NCI-H1436 treated with DMSO at 0.1 percent for 48 hours (cell line): ENCODE measurements at regions not wholly inside any gene's neighbourhood (a gene's known extent, or its start where the extent isn't known, plus 50 kb on each side); places are given as distances from the start of the nearest gene placed in this dataset.

Experiments used
- DNase-seq: peaks from one replicate; lab custom pipeline; 2025; lab: John Stamatoyannopoulos, UW

GRCh38 chr22:27472975-27473374 is 328.6 kb downstream of the MN1 start:
- DNase-seq: no peak

- no peak for DNase-seq
Observed at GRCh38 chr22:27473533-27473932, 328.0 kb downstream of the MN1 start.

- no peak for DNase-seq
Observed at GRCh38 chr22:27474112-27474571, 327.4 kb downstream of the MN1 start.

- DNase-seq: no peak
Observed at GRCh38 chr22:27474711-27475547, 326.6 kb downstream of the MN1 start.

- no peak for DNase-seq
Observed at GRCh38 chr22:27475548-27475897, 326.0 kb downstream of the MN1 start.

- no peak for DNase-seq
Observed at GRCh38 chr22:27476318-27476717, 325.2 kb downstream of the MN1 start.

GRCh38 chr22:27476729-27477128 is 324.8 kb downstream of the MN1 start:
- no peak for DNase-seq

GRCh38 chr22:27477171-27477570 is 324.4 kb downstream of the MN1 start:
- DNase-seq: no peak

- DNase-seq: no peak
Observed at GRCh38 chr22:27480487-27480886, 321.1 kb downstream of the MN1 start.

- DNase-seq: no peak
Observed at GRCh38 chr22:27482402-27482801, 319.2 kb downstream of the MN1 start.

GRCh38 chr22:27483095-27483785 is 318.3 kb downstream of the MN1 start:
- DNase-seq: no peak

GRCh38 chr22:27485842-27486241 is 315.7 kb downstream of the MN1 start:
- no peak for DNase-seq

- DNase-seq: no peak
Observed at GRCh38 chr22:27487600-27488452, 313.7 kb downstream of the MN1 start.

GRCh38 chr22:27488456-27489177 is 312.9 kb downstream of the MN1 start:
- no peak for DNase-seq

GRCh38 chr22:27489178-27489675 is 312.3 kb downstream of the MN1 start:
- no peak for DNase-seq

- no peak for DNase-seq
Observed at GRCh38 chr22:27490080-27490479, 311.5 kb downstream of the MN1 start.

- no peak for DNase-seq
Observed at GRCh38 chr22:27491888-27492287, 309.7 kb downstream of the MN1 start.

- no peak for DNase-seq
Observed at GRCh38 chr22:27492566-27493201, 308.9 kb downstream of the MN1 start.

GRCh38 chr22:27493796-27494195 is 307.8 kb downstream of the MN1 start:
- no peak for DNase-seq

- DNase-seq: no peak
Observed at GRCh38 chr22:27494785-27495184, 306.8 kb downstream of the MN1 start.

GRCh38 chr22:27495325-27495724 is 306.2 kb downstream of the MN1 start:
- DNase-seq: no peak
